HepG2 (cell line): ENCODE measurements at regions not wholly inside any gene's neighbourhood (a gene's known extent, or its start where the extent isn't known, plus 50 kb on each side); places are given as distances from the start of the nearest gene placed in this dataset.
A peak's percentile ranks its signal among the peaks of the same experiment; 100 is the strongest.

Experiments used
- ADNP ChIP-seq: sonication (generic); formaldehyde crosslinking; IDR thresholded peaks from 2 replicates; pipeline ENCODE4 v1.4.0; 2020; ENCODE audit warnings: missing genetic modification reagents
- ATF2 ChIP-seq: sonication (generic); formaldehyde crosslinking; IDR thresholded peaks from 2 replicates; pipeline ENCODE4 v1.4.0; 2020; ENCODE audit warnings: missing genetic modification reagents
- DR1 ChIP-seq: sonication (generic); formaldehyde crosslinking; IDR thresholded peaks from 2 replicates; pipeline ENCODE4 v1.8.0; 2021; ENCODE audit warnings: mild to moderate bottlenecking, missing genetic modification reagents, inconsistent platforms
- GATAD2A ChIP-seq: IDR thresholded peaks from 2 replicates; pipeline ENCODE4 v1.6.1; 2016
- HNF4G ChIP-seq, 2 experiments: sonication (generic) in 1 of 2; formaldehyde crosslinking in 1 of 2; IDR thresholded peaks; 2 replicates each; pipeline versions ENCODE4 v1.4.0 to v1.6.1; 2011 to 2020; ENCODE audit warnings: borderline replicate concordance in 2 of 2, low read depth in 2 of 2, mild to moderate bottlenecking in 2 of 2, low read length in 1 of 2, missing genetic modification reagents in 1 of 2, moderate library complexity in 1 of 2
- HNRNPK ChIP-seq: fragments of 200-400 bp; formaldehyde crosslinking; IDR thresholded peaks from 2 replicates; pipeline ENCODE4 v1.6.1; 2018; ENCODE audit warnings: low read length, low read depth, moderate library complexity, mild to moderate bottlenecking; ENCODE audit not compliant: poor library complexity, severe bottlenecking
- HOXA3 ChIP-seq: sonication (generic); formaldehyde crosslinking; IDR thresholded peaks from 2 replicates; pipeline ENCODE4 v1.5.0; 2020; ENCODE audit warnings: missing genetic modification reagents
- SOX5 ChIP-seq: IDR thresholded peaks from 2 replicates; pipeline ENCODE4 v1.6.1; 2016; ENCODE audit warnings: borderline replicate concordance
- SOX6 ChIP-seq, 2 experiments: fragments of 450-650 bp in 1 of 2; sonication (generic) in 1 of 2; formaldehyde crosslinking in 1 of 2; IDR thresholded peaks; 2 replicates each; pipeline versions ENCODE4 v1.4.0 to v1.6.1; 2017 to 2020; ENCODE audit warnings: antibody characterized with exemption in 1 of 2, mild to moderate bottlenecking in 1 of 2, missing genetic modification reagents in 1 of 2
- SUZ12 ChIP-seq: fragments of 150-350 bp; IDR thresholded peaks from 2 replicates; pipeline ENCODE4 v1.6.1; 2014; ENCODE audit warnings: low read depth, low read length
- TAF1 ChIP-seq: sonication (generic); formaldehyde crosslinking; IDR thresholded peaks from 2 replicates; pipeline ENCODE4 v1.4.0; 2020; ENCODE audit warnings: missing genetic modification reagents
- TBL1XR1 ChIP-seq: fragments of 150-350 bp; IDR thresholded peaks from 2 replicates; pipeline ENCODE4 v1.6.1; 2014; ENCODE audit warnings: borderline replicate concordance, low read length; ENCODE audit not compliant: partially characterized antibody
- TFDP1 ChIP-seq: IDR thresholded peaks from 2 replicates; pipeline ENCODE4 v1.6.1; 2016; ENCODE audit warnings: missing compliant biosample characterization, missing genetic modification reagents, borderline replicate concordance
- ZBTB34 ChIP-seq: sonication (generic); formaldehyde crosslinking; IDR thresholded peaks from 2 replicates; pipeline ENCODE4 v1.8.0; 2022; ENCODE audit warnings: mild to moderate bottlenecking, missing genetic modification reagents
- ZC3H4 ChIP-seq: sonication (generic); formaldehyde crosslinking; IDR thresholded peaks from 2 replicates; pipeline ENCODE4 v1.4.0; 2020; ENCODE audit warnings: missing genetic modification reagents, borderline replicate concordance
- ZFP41 ChIP-seq: sonication (generic); formaldehyde crosslinking; IDR thresholded peaks from 2 replicates; pipeline ENCODE4 v1.4.0; 2020; ENCODE audit warnings: mild to moderate bottlenecking, missing genetic modification reagents, borderline replicate concordance
- ZFP91 ChIP-seq: sonication (generic); formaldehyde crosslinking; IDR thresholded peaks from 2 replicates; pipeline ENCODE4 v1.9.0; 2022; ENCODE audit warnings: missing genetic modification reagents, mild to moderate bottlenecking, borderline replicate concordance
- ZIK1 ChIP-seq: sonication (generic); formaldehyde crosslinking; IDR thresholded peaks from 2 replicates; pipeline ENCODE4 v1.5.0; 2020; ENCODE audit warnings: mild to moderate bottlenecking, low read depth, missing genetic modification reagents, borderline replicate concordance
- ZNF205 ChIP-seq: IDR thresholded peaks from 2 replicates; pipeline ENCODE4 v1.6.1; 2018; ENCODE audit warnings: missing biosample characterization, missing genetic modification reagents
- ZNF235 ChIP-seq: sonication (generic); formaldehyde crosslinking; IDR thresholded peaks from 2 replicates; pipeline ENCODE4 v1.8.1; 2023; ENCODE audit warnings: mild to moderate bottlenecking, missing genetic modification reagents, borderline replicate concordance
- ZNF335 ChIP-seq: sonication (generic); formaldehyde crosslinking; IDR thresholded peaks from 2 replicates; pipeline ENCODE4 v1.4.0; 2020; ENCODE audit warnings: missing genetic modification reagents
- ZNF547 ChIP-seq: sonication (generic); formaldehyde crosslinking; IDR thresholded peaks from 2 replicates; pipeline ENCODE4 v1.5.1; 2020; ENCODE audit warnings: mild to moderate bottlenecking, missing genetic modification reagents
- ZNF552 ChIP-seq: sonication (generic); formaldehyde crosslinking; IDR thresholded peaks from 2 replicates; pipeline ENCODE4 v1.9.0; 2022; ENCODE audit warnings: missing genetic modification reagents, mild to moderate bottlenecking, borderline replicate concordance
- ZNF737 ChIP-seq: sonication (generic); formaldehyde crosslinking; IDR thresholded peaks from 2 replicates; pipeline ENCODE4 v1.5.0; 2020; ENCODE audit warnings: missing genetic modification reagents, mild to moderate bottlenecking, borderline replicate concordance

GRCh38 chr14:101707068-101707842 is 54.3 kb upstream of the PPP2R5C start (continued):
- no peak for TF ChIP-seq ZBTB34 (CRISPR knock-in tag)
- TF ChIP-seq HNRNPK = no peak
- no peak for TF ChIP-seq ZC3H4 (CRISPR knock-in tag)
- TF ChIP-seq HNF4G (IDR thresholded peaks at IDR 0.05; ENCODE audit: borderline replicate concordance, low read depth, low read length) = no peak
- 0 out of 2 replicates have a peak, but pooled peaks have one; percentile 38 for TF ChIP-seq HNF4G (CRISPR knock-in tag; IDR thresholded peaks at IDR 0.05; ENCODE audit: borderline replicate concordance, low read depth)
- TF ChIP-seq ZNF547 (CRISPR knock-in tag) = no peak
- no peak; the same call in 1 of the 2 replicates for TF ChIP-seq SOX5
- no peak for TF ChIP-seq SUZ12
- TF ChIP-seq ZFP91 (CRISPR knock-in tag) = no peak; the same call in 1 of the 2 replicates
- TF ChIP-seq GATAD2A (CRISPR knock-in tag) = 0 out of 2 replicates have a peak, but pooled peaks have one; percentile 36
- no peak for TF ChIP-seq DR1 (CRISPR knock-in tag)
- no peak for TF ChIP-seq ATF2 (CRISPR knock-in tag)
- no peak for TF ChIP-seq SOX6 (IDR thresholded peaks at IDR 0.05)
- 0 out of 2 replicates have a peak, but pooled peaks have one; percentile 25 for TF ChIP-seq SOX6 (CRISPR knock-in tag; IDR thresholded peaks at IDR 0.05)
- TF ChIP-seq ZNF552 (CRISPR knock-in tag) = no peak
- no peak for TF ChIP-seq TBL1XR1
- no peak for TF ChIP-seq ZFP41 (CRISPR knock-in tag)
- TF ChIP-seq ZNF737 (CRISPR knock-in tag) = no peak
- TF ChIP-seq ADNP (CRISPR knock-in tag) = peak; percentile 45; the same call in 1 of the 2 replicates
- no peak; the same call in 1 of the 2 replicates for TF ChIP-seq TAF1 (CRISPR knock-in tag)
- TF ChIP-seq ZNF235 (CRISPR knock-in tag) = no peak
- no peak for TF ChIP-seq ZNF335
- TF ChIP-seq ZIK1 (CRISPR knock-in tag) = no peak
- TF ChIP-seq TFDP1 (CRISPR knock-in tag) = no peak
- TF ChIP-seq HOXA3 (CRISPR knock-in tag) = no peak
- no peak for TF ChIP-seq ZNF205 (CRISPR knock-in tag)
